22Rv1 (cell line): ENCODE measurements at regions not wholly inside any gene's neighbourhood (a gene's known extent, or its start where the extent isn't known, plus 50 kb on each side); places are given as distances from the start of the nearest gene placed in this dataset.

Source experiments
- H3K27ac ChIP-seq: fragments of 450-650 bp; 2 replicates; pipeline ENCODE4 v1.5.1; 2017
- ZFX ChIP-seq: fragments of 450-650 bp; IDR thresholded peaks from 2 replicates; pipeline ENCODE4 v1.6.1; 2017; ENCODE audit warnings: antibody characterized with exemption, borderline replicate concordance
- TF ChIP-seq, protein P1 (sequence below): fragments of 450-650 bp; IDR thresholded peaks from 2 replicates; pipeline ENCODE4 v1.5.1; 2017; ENCODE audit warnings: mild to moderate bottlenecking

DNA sequence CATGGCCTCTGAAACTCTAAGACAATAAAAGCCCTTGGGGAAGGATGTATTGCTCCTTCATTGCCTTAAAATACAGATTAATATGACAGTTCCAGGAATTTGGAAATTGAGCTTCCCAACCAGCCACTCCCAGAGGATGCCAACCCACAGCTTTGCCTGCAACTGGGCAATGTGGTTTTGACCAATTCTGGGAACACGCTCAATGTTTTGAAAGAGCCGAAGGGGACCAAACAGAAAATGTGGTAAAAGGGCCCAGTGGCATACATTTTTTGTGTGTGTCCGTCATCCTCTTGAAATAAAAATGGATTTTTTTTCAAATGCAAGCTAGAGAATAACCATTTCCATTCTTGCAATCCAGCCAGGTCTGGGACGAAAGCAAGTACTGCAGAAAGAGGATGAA lies 88.3 kb upstream of the PLEKHG7 start:
- TF ChIP-seq, protein P1, sequence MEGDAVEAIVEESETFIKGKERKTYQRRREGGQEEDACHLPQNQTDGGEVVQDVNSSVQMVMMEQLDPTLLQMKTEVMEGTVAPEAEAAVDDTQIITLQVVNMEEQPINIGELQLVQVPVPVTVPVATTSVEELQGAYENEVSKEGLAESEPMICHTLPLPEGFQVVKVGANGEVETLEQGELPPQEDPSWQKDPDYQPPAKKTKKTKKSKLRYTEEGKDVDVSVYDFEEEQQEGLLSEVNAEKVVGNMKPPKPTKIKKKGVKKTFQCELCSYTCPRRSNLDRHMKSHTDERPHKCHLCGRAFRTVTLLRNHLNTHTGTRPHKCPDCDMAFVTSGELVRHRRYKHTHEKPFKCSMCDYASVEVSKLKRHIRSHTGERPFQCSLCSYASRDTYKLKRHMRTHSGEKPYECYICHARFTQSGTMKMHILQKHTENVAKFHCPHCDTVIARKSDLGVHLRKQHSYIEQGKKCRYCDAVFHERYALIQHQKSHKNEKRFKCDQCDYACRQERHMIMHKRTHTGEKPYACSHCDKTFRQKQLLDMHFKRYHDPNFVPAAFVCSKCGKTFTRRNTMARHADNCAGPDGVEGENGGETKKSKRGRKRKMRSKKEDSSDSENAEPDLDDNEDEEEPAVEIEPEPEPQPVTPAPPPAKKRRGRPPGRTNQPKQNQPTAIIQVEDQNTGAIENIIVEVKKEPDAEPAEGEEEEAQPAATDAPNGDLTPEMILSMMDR = no peak
- TF ChIP-seq ZFX = no peak
- no peak overlapping the region for H3K27ac ChIP-seq

- no peak for TF ChIP-seq ZFX
- TF ChIP-seq, protein P1 = no peak
- H3K27ac ChIP-seq = no peak overlapping the region
Observed at GRCh38 chr12:92614001-92614400, 88.8 kb upstream of the PLEKHG7 start.

- no peak overlapping the region for H3K27ac ChIP-seq
- TF ChIP-seq ZFX = no peak
Observed at GRCh38 chr12:92612611-92613010, 90.2 kb upstream of the PLEKHG7 start.

GRCh38 chr12:92608151-92609091 lies 94.4 kb upstream of the PLEKHG7 start:
- H3K27ac ChIP-seq = no peak overlapping the region
- no peak for TF ChIP-seq ZFX
- TF ChIP-seq, protein P1 = peak; percentile 90

- TF ChIP-seq, protein P1 = no peak
- TF ChIP-seq ZFX = no peak
- H3K27ac ChIP-seq = no peak overlapping the region
Observed at GRCh38 chr12:92606956-92607355, 95.8 kb upstream of the PLEKHG7 start.

DNA sequence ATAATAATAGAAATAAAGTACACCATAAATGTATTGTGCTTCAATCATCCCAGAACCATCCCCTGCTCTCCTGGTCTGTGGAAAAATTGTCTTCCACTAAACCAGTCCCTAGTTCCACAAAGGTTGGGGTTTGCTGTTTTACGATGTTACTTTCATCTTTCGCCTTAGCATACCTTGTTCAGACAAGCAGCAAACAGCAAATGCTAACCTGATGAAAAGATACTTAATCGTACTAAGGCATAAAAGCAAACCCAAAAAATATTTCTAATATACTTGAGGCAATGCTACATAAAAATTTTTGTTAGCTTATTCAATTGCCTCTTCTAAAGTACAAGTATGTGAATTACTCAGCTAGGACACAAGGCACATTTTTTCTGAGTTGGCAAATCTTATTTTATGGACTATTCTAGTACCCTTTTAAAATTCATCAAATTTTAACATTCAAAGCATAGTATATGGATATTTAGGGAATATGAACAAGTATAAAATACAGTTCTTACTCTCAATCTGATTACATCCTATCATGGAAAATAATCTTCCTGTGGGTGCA lies 97.1 kb upstream of the PLEKHG7 start:
- no peak overlapping the region for H3K27ac ChIP-seq
- TF ChIP-seq, protein P1 = no peak
- TF ChIP-seq ZFX = no peak

- H3K27ac ChIP-seq = no peak overlapping the region
- TF ChIP-seq, protein P1 = no peak
- no peak for TF ChIP-seq ZFX
Observed at GRCh38 chr12:92604786-92605185, 98.0 kb upstream of the PLEKHG7 start.
